Mucosa of rectum (tissue), 2 donors: ENCODE measurements at regions not wholly inside any gene's neighbourhood (a gene's known extent, or its start where the extent isn't known, plus 50 kb on each side); places are given as distances from the start of the nearest gene placed in this dataset.

Source experiments
- H3K27ac ChIP-seq, 2 donors: one replicate each; pipeline ENCODE4 v1.7.0; 2013; ENCODE audit warnings: inconsistent platforms in 2 of 2, low read depth in 2 of 2, low read length in 2 of 2
- H3K27me3 ChIP-seq, 2 donors: one replicate each; pipeline ENCODE4 v1.7.0; 2013; ENCODE audit warnings: low read length in 2 of 2; ENCODE audit not compliant: control insufficient read depth in 2 of 2, insufficient read depth in 2 of 2
- H3K36me3 ChIP-seq, 2 donors: one replicate each; pipeline ENCODE4 v1.7.0; 2013; ENCODE audit warnings: low read length in 2 of 2; ENCODE audit not compliant: control insufficient read depth in 2 of 2, insufficient read depth in 2 of 2
- H3K4me1 ChIP-seq, 2 donors: one replicate each; pipeline ENCODE4 v1.7.0; 2013; ENCODE audit warnings: low read length in 2 of 2, mild to moderate bottlenecking in 1 of 2; ENCODE audit not compliant: control insufficient read depth in 2 of 2, insufficient read depth in 2 of 2
- H3K4me3 ChIP-seq, 2 donors: one replicate each; pipeline ENCODE4 v1.7.0; 2013; ENCODE audit warnings: low read length in 2 of 2
- H3K9ac ChIP-seq, 2 donors: one replicate each; pipeline ENCODE4 v1.7.0; 2013; ENCODE audit warnings: low read length in 2 of 2, low read depth in 1 of 2, mild to moderate bottlenecking in 1 of 2
- H3K9me3 ChIP-seq, 2 donors: one replicate each; pipeline ENCODE4 v1.7.0; 2013; ENCODE audit warnings: low read length in 2 of 2; ENCODE audit not compliant: control insufficient read depth in 2 of 2
- donor health status: healthy.
- donor health status: Normal muscosa, but diverticular disease.

DNA sequence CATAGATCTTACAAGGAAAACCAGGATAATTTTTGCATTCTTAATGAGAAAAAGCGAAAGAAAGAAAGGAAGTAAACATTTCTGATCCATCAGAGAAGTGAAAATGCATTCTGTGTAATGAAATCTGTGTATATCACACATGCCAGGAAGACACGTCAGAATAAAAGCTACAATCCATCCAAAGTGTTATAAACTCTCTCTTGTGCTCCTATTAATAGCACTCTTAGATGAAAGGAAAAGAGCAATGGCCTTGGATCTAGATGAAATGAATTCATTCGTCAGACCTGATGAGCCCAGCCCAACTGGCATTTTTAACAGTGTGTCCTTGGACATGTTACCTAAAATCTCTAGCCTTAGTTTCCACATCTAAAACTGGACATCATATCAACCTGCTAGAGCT lies 885.5 kb downstream of the CDH11 start:
- Histone ChIP-seq H3K9me3 (no peaks in the 10 kb centered on the region), H3K27me3 (no peaks in the 10 kb centered on the region), H3K36me3 (no peaks in the 10 kb centered on the region), H3K27ac (no peak overlapping the region), H3K4me3 (no peak overlapping the region), H3K4me1 (no peaks in the 10 kb centered on the region), H3K9ac (no peak overlapping the region)

DNA sequence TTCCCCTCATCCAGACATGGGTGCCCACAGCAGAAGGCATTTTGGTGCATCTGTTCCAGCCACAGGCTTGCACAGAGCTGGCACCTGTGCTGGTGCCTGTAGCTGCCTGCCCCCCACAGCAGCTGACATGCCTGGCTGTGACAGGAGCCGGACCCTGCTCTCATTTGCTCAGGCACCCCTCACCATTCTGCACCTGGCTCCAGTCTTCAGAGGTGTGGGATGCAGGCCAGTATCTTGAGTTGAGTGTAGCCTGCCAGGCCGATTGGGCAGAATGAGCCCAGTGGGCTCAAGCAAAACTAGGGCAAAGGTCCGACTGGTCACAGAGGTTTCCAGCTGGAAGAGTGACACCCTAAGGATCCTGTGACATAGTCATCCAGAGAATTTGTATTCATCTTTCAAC lies 887.7 kb downstream of the CDH11 start:
- Histone ChIP-seq H3K27ac (no peak overlapping the region), H3K9me3 (no peaks in the 10 kb centered on the region), H3K4me3 (no peak overlapping the region)

DNA sequence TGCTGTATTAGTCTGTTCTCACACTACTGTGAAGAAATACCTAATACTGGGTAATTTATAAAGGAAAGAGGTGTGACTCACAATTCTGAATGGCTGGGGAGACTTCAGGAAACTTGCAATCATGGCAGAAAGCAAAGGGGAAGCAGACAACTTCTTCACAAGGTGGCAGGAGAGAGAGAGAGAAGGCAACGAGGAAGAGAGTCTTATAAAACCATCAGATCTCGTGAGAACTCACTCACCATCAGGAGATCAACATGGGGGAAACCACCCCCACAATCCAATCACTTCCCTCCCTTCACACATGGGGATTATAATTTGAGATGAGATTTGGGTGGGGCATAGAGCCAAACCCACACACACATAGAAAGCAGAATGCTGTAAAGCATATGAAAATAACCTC lies 896.2 kb downstream of the CDH11 start:
- no peak overlapping the region for H3K9ac ChIP-seq
- no peaks in the 10 kb centered on the region for H3K4me1 ChIP-seq
- no peaks in the 10 kb centered on the region for H3K27me3 ChIP-seq

More for the DNA sequence above, 887.7 kb downstream of the CDH11 start:
- no peaks in the 10 kb centered on the region for H3K36me3 ChIP-seq
- H3K9ac ChIP-seq, result no peak overlapping the region
- H3K27me3 ChIP-seq, result no peaks in the 10 kb centered on the region
- no peaks in the 10 kb centered on the region for H3K4me1 ChIP-seq

DNA sequence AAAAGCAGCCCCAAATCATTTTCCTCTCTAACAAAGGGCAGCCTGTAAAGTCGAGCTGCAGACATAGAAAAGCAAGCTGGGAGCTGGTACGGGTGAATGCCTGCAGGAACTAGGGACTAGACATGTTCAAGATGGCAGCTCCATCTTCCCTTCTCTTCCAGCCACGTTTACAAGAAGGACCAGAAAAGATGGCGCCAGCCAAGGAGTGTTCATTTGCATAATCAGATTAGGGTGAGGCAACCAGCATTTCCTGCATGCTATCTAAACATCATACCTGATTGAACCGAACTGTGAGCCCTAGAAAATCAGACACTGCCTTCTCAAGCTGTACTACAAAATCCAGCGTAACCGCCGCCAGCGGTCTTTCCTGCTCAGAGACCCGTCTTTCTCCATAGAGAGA lies 896.8 kb downstream of the CDH11 start:
- Histone ChIP-seq H3K9ac (no peak overlapping the region), H3K9me3 (no peaks in the 10 kb centered on the region), H3K36me3 (no peaks in the 10 kb centered on the region), H3K27me3 (no peaks in the 10 kb centered on the region), H3K4me3 (no peak overlapping the region), H3K4me1 (no peaks in the 10 kb centered on the region), H3K27ac (no peak overlapping the region)

More for the DNA sequence above, 896.2 kb downstream of the CDH11 start:
- Histone ChIP-seq H3K27ac (no peak overlapping the region), H3K9me3 (no peaks in the 10 kb centered on the region), H3K4me3 (no peak overlapping the region), H3K36me3 (no peaks in the 10 kb centered on the region)

DNA sequence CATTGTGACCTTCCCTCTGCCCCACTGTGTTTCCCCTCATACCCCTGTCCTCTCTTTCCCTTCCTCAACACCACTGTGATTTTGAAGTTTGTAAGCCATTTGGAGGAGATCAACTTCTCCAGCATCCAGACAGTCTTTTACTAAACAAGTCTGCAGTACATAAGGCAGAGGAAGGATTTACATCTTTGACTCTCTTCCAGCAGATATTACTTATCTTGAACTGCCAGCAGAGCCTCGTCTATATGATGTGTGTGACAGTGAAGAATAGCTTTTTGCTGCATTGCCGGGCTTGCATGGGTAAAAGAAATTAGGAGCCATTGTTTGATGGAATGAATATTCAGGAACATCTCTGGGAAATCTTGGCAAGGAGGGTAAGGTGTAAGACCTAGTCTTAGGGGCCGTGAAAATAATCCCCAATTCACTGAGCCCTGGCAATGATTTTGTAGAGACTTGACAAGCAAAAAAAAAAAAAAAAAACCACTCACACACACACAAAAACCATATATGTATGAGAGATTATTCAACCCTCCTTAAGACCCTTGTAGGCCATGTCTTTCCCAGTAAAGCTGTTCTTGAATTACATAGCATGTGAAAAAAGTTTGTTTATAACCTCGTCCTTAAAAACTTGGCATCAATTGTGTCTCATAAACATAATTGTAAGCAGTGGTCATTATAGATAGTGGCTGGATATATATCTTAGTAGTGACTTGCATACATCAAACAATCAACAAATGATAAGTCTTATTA lies 903.9 kb downstream of the CDH11 start:
- no peaks in the 10 kb centered on the region for H3K27me3 ChIP-seq
- H3K4me1 ChIP-seq, result no peaks in the 10 kb centered on the region
- H3K4me3 ChIP-seq, result no peak overlapping the region
- H3K9me3 ChIP-seq, result no peaks in the 10 kb centered on the region
- no peak overlapping the region for H3K9ac ChIP-seq
- no peak overlapping the region for H3K27ac ChIP-seq
- no peaks in the 10 kb centered on the region for H3K36me3 ChIP-seq

DNA sequence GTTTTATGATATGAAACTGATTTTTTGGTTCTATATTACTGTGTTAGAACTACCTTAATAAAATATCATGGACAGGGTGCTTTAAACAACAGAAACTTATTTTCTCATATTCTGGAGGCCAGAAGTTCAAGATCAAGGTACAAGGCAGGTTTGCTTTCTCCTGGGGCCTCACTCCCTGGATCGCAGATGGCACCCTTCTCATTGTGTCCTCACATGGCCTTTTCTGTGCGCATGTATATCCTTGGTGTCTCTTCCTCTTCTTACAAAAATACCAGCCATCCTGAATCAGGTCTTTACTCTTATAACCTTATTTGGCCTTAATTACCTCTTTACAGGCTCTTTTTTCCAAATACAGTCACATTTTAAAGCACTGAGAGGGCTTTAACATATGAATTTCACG lies 906.1 kb downstream of the CDH11 start:
- Histone ChIP-seq H3K4me1 (no peaks in the 10 kb centered on the region), H3K27me3 (no peaks in the 10 kb centered on the region), H3K9ac (no peak overlapping the region), H3K4me3 (no peak overlapping the region), H3K9me3 (no peaks in the 10 kb centered on the region), H3K27ac (no peak overlapping the region), H3K36me3 (no peaks in the 10 kb centered on the region)

DNA sequence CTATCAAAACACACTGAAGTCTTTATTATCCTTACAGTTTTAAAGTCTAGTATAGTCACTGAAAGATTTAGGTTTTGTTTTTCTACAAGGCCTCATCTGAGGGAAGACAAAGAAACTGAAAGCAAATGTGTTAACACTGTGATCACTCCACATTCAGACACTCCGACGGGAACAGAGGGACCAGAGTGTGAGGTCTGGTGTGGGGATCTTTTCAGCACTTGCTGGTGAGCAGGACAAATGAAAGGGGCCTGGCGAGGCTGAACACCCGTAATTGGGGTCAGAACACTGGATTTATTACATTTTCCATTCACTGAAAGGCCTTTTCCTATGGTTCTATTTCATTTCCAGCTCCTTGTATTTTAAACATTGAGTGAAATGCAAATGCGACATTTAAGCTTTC lies 910.5 kb downstream of the CDH11 start:
- H3K27ac ChIP-seq, result no peak overlapping the region
- H3K4me1 ChIP-seq, result no peaks in the 10 kb centered on the region
- no peak overlapping the region for H3K9ac ChIP-seq
- no peaks in the 10 kb centered on the region for H3K36me3 ChIP-seq
- no peak overlapping the region for H3K4me3 ChIP-seq
- H3K27me3 ChIP-seq, result no peaks in the 10 kb centered on the region
- H3K9me3 ChIP-seq, result no peaks in the 10 kb centered on the region

DNA sequence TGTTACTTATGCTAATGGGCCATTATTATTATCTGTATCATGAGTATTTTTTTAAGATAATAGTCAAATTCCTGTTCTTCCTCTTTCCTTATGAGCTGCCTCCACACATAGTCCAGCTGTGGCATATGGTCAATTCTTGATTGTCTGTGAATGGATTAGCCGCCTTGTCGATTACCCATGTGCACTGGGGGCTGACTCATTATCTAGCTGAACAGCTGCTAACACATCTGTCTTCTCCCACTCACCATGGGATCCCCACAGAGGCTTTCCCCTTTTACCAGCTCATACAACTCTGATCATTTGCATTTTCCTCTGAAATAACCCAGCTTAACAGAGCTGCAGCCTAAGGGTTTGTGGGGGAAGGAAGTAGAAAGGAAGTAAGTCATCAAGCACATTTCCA lies 915.0 kb downstream of the CDH11 start:
- Histone ChIP-seq H3K9ac (no peak overlapping the region), H3K4me3 (no peak overlapping the region), H3K9me3 (no peaks in the 10 kb centered on the region), H3K36me3 (no peaks in the 10 kb centered on the region), H3K27me3 (no peaks in the 10 kb centered on the region), H3K4me1 (no peaks in the 10 kb centered on the region), H3K27ac (no peak overlapping the region)

DNA sequence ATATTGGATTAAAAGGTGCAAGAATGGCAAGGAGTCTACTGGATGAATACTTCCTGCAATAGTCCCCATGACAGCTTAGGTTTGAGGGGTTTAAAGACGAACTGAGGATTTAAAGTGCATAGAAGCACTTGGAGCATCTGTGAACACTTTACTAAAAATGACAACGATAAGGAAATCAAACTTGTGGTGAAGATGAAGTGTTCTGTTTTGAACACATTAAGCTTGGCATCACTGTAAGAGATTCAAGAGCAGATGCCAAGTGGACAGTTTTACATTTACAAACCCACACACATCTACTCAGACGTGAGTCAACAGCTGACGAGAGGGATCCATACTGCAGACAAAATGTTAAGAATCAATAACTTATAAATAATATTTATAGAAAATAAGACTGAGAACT lies 918.7 kb downstream of the CDH11 start:
- Histone ChIP-seq H3K4me3 (no peak overlapping the region), H3K27me3 (no peaks in the 10 kb centered on the region), H3K9me3 (no peaks in the 10 kb centered on the region), H3K36me3 (no peaks in the 10 kb centered on the region), H3K27ac (no peak overlapping the region), H3K4me1 (no peaks in the 10 kb centered on the region), H3K9ac (no peak overlapping the region)

DNA sequence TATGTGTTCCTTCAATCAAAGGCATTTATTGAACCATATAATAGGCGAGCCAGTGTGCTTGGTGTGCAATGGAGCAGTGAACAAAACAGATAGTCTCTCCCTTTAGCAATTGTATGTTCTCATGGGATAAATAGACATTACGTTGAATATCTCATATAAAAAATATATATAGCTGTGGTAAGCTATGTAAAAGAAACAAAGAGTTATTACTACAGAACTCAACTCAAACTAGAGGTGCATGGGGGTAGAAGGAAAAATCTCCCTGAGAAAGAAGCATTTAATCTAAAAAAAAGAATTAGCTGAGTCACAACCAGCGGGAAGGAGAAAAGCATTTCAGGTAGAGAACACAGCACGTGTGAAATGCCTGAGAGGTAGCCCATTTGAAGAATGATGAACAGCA lies 919.3 kb downstream of the CDH11 start:
- Histone ChIP-seq H3K4me3 (no peak overlapping the region), H3K36me3 (no peaks in the 10 kb centered on the region), H3K9me3 (no peaks in the 10 kb centered on the region), H3K9ac (no peak overlapping the region), H3K27me3 (no peaks in the 10 kb centered on the region), H3K27ac (no peak overlapping the region), H3K4me1 (no peaks in the 10 kb centered on the region)

DNA sequence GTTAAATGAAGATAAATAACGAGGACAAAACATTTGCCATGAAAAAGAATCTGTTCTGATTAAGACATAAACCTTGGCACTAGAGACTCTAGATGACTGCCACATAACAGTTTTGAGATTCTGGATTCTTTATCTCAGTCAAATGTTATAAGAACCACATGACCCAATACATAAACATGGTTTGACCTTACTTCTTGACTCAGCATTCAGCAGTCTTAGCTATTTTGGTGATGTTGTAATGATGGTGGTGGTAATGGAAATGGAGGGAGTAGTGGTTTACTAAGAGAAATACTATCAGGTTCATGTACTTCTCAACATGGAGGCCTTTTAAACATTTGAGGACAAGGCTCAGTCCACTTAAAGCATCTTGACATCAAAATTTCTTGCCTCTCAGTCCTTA lies 925.4 kb downstream of the CDH11 start:
- Histone ChIP-seq H3K4me1 (no peaks in the 10 kb centered on the region), H3K27ac (no peak overlapping the region), H3K36me3 (no peaks in the 10 kb centered on the region), H3K9ac (no peak overlapping the region), H3K4me3 (no peak overlapping the region), H3K9me3 (no peaks in the 10 kb centered on the region), H3K27me3 (no peaks in the 10 kb centered on the region)
